ENCODE measurements at regions not wholly inside any gene's neighbourhood (a gene's known extent, or its start where the extent isn't known, plus 50 kb on each side); places are given as distances from the start of the nearest gene placed in this dataset.

DNA sequence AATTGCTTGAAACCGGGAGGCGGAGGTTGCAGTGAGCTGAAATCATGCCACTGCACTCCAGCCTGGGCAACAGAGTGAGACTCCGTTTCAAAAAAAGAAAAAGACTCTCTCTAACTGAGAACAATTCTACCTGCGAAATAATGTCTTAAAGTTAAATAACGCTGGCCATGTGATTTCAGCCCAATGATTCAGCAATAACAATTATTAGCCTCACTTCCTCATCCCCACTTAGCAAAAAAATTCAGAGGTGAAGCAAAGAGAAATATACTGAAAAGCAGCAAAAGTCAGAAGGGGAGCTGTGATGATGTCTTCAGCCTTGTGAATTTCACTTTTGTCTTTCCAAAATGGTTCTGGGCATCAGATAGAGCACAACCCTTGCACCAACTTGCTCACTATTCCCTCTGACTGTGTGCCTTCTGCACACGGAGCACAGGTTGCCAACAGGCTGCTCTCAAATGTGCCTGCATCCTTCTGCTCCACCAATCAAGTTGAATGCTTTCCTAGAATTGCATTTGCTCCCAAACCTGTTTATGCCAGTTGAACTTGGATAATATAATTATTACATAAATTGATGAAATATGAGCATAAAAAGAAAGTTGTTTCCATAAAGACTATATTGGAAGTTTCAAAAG is 79.8 kb upstream of the IPO9 start:
- TF ChIP-seq CTCF (IDR thresholded peaks at IDR 0.05) (no peak), EZH2 (IDR thresholded peaks at IDR 0.05; ENCODE audit: borderline replicate concordance, insufficient read depth, low read depth, low read length, poor library complexity, severe bottlenecking) (no peak)

Measured in B cell (primary cell).